ENCODE measurements at regions not wholly inside any gene's neighbourhood (a gene's known extent, or its start where the extent isn't known, plus 50 kb on each side); places are given as distances from the start of the nearest gene placed in this dataset.
"Not testable (repeated sequence)": the region's sequence is repeated elsewhere in the genome, so short reads cannot be mapped to it uniquely, and the experiment has no call there.

GRCh38 chr3:66557170-66557569 is 56.3 kb upstream of the LRIG1 start:
- Histone ChIP-seq H3K4me3 (no peak overlapping the region), H3K27ac (no peak overlapping the region), H3K9me3 (no peaks in the 10 kb centered on the region), H3K36me3 (no peaks in the 10 kb centered on the region), H3K4me1 (no peaks in the 10 kb centered on the region), H3K27me3 (no peaks in the 10 kb centered on the region)
- no peak for ATAC-seq
- no peak for DNase-seq
- 89 to 90% methylated on average over 7 of the region's 7 CpGs for WGBS, 2 donors
- TF ChIP-seq CTCF (IDR thresholded peaks at IDR 0.05): no peak
- intact Hi-C loops (cut with DNase I): no loop called here

GRCh38 chr3:66559924-66560323 is 59.1 kb upstream of the LRIG1 start:
- ATAC-seq; H3K36me3 ChIP-seq; H3K27ac ChIP-seq; intact Hi-C loops (cut with DNase I); H3K9me3 ChIP-seq; H3K4me3 ChIP-seq; H3K4me1 ChIP-seq; H3K27me3 ChIP-seq; DNase-seq: not testable (repeated sequence)
- 92 to 95% methylated on average over 4 of the region's 4 CpGs for WGBS, 2 donors

- ATAC-seq (no peak), DNase-seq (no peak)
- intact Hi-C loops (cut with DNase I): no loop called here
- TF ChIP-seq CTCF (IDR thresholded peaks at IDR 0.05): no peak
- no peak overlapping the region for H3K4me3 ChIP-seq
- no peak overlapping the region for H3K27ac ChIP-seq
- H3K9me3 ChIP-seq: no peaks in the 10 kb centered on the region
- no peaks in the 10 kb centered on the region for H3K36me3 ChIP-seq
- no peaks in the 10 kb centered on the region for H3K4me1 ChIP-seq
- no peaks in the 10 kb centered on the region for H3K27me3 ChIP-seq
Measured at GRCh38 chr3:66561367-66561766, 60.5 kb upstream of the LRIG1 start.

- Histone ChIP-seq H3K36me3 (no peaks in the 10 kb centered on the region), H3K4me3 (no peak overlapping the region), H3K27me3 (no peaks in the 10 kb centered on the region), H3K4me1 (no peaks in the 10 kb centered on the region), H3K27ac (no peak overlapping the region), H3K9me3 (no peaks in the 10 kb centered on the region)
- TF ChIP-seq CTCF (IDR thresholded peaks at IDR 0.05): no peak
- 50 to 51% methylated on average over 3 of the region's 3 CpGs for WGBS, 2 donors
- intact Hi-C loops (cut with DNase I): no loop called here
- ATAC-seq: no peak
- no peak for DNase-seq
Measured at GRCh38 chr3:66565301-66565700, 64.5 kb upstream of the LRIG1 start.

- no peaks in the 10 kb centered on the region for H3K27me3 ChIP-seq
- H3K9me3 ChIP-seq: no peaks in the 10 kb centered on the region
- ATAC-seq (no peak), DNase-seq (no peak)
- intact Hi-C loops (cut with DNase I): no loop called here
- no peak overlapping the region for H3K27ac ChIP-seq
- H3K4me1 ChIP-seq: no peaks in the 10 kb centered on the region
- H3K36me3 ChIP-seq: no peaks in the 10 kb centered on the region
- WGBS, 2 donors: 88 to 91% methylated on average over 2 of the region's 2 CpGs
- TF ChIP-seq CTCF (IDR thresholded peaks at IDR 0.05): no peak
- H3K4me3 ChIP-seq: no peak overlapping the region
Measured at GRCh38 chr3:66567077-66567476, 66.3 kb upstream of the LRIG1 start.

Measured in heart right ventricle (tissue), 16 donors.